GM12865 (cell line): ENCODE measurements at regions not wholly inside any gene's neighbourhood (a gene's known extent, or its start where the extent isn't known, plus 50 kb on each side); places are given as distances from the start of the nearest gene placed in this dataset.
"Not testable (repeated sequence)": the region's sequence is repeated elsewhere in the genome, so short reads cannot be mapped to it uniquely, and the experiment has no call there.

ENCODE experiments used
- DNase-seq: peaks from one replicate; pipeline ENCODE4 v3.0.0; 2010; ENCODE audit warnings: low read depth
- H3K4me3 ChIP-seq: 2 replicates; pipeline ENCODE4 v1.5.1; 2011; ENCODE audit warnings: mild to moderate bottlenecking, low read depth, low read length, control low read depth
- CTCF ChIP-seq: IDR thresholded peaks from 2 replicates; pipeline ENCODE4 v1.5.1; 2011; ENCODE audit warnings: low read length, control low read depth, low read depth, inconsistent platforms; ENCODE audit not compliant: insufficient read depth; ENCODE audit errors: missing control alignments

GRCh38 chr7:24441314-24442027 is 131.8 kb upstream of the PALS2 start:
- no peak for TF ChIP-seq CTCF
- no peak overlapping the region; the same call in 1 of the 2 replicates for H3K4me3 ChIP-seq
- DNase-seq: peak; percentile 45

- DNase-seq: no peak
- no peak for TF ChIP-seq CTCF
- H3K4me3 ChIP-seq: no peak overlapping the region
These were observed 131.0 kb upstream of the PALS2 start for GRCh38 chr7:24442170-24442777.

- DNase-seq: no peak
- TF ChIP-seq CTCF: no peak
- H3K4me3 ChIP-seq: no peak overlapping the region
These were observed 128.4 kb upstream of the PALS2 start for GRCh38 chr7:24444666-24445440.

- no peak for TF ChIP-seq CTCF
- no peak for DNase-seq
- no peak overlapping the region for H3K4me3 ChIP-seq
These were observed 125.2 kb upstream of the PALS2 start for GRCh38 chr7:24448038-24448437.

GRCh38 chr7:24449416-24449815 is 123.8 kb upstream of the PALS2 start:
- H3K4me3 ChIP-seq, DNase-seq: not testable (repeated sequence)

GRCh38 chr7:24455813-24456525 is 117.3 kb upstream of the PALS2 start:
- H3K4me3 ChIP-seq: no peak overlapping the region
- TF ChIP-seq CTCF: no peak
- DNase-seq: peak; percentile 76

- no peak for TF ChIP-seq CTCF
- peak; percentile 44 for DNase-seq
- H3K4me3 ChIP-seq: no peak overlapping the region
These were observed 116.6 kb upstream of the PALS2 start for GRCh38 chr7:24456526-24457218.
